Tibial nerve (tissue), 4 donors: ENCODE measurements at regions not wholly inside any gene's neighbourhood (a gene's known extent, or its start where the extent isn't known, plus 50 kb on each side); places are given as distances from the start of the nearest gene placed in this dataset.

Source experiments
- DNase-seq, 2 donors: peaks; one replicate each; pipeline ENCODE4 v3.0.0-alpha.2; 2019; ENCODE audit warnings: low spot score in 2 of 2
- H3K27ac ChIP-seq, 4 donors: fragments of 200-600 bp; sonication (generic) in 3 of 4; one replicate each; pipeline ENCODE4 v1.5.1; 2017 to 2019; ENCODE audit warnings: mild to moderate bottlenecking in 1 of 4
- H3K27me3 ChIP-seq, 2 donors: fragments of 200-600 bp; sonication (generic) in 1 of 2; one replicate each; pipeline versions ENCODE4 v1.5.1 to v1.6.0; 2017 to 2019
- H3K36me3 ChIP-seq, 3 donors: fragments of 200-600 bp; sonication (generic); one replicate each; pipeline ENCODE4 v1.5.1; 2018 to 2019
- H3K4me1 ChIP-seq, 4 donors: fragments of 200-600 bp; sonication (generic) in 3 of 4; one replicate each; pipeline ENCODE4 v1.5.1; 2017 to 2019
- H3K4me3 ChIP-seq, 4 donors: fragments of 200-600 bp; sonication (generic) in 3 of 4; one replicate each; pipeline ENCODE4 v1.5.1; 2017 to 2019; ENCODE audit warnings: mild to moderate bottlenecking in 1 of 4, moderate library complexity in 1 of 4
- H3K9me3 ChIP-seq, 4 donors: fragments of 200-600 bp; sonication (generic) in 3 of 4; one replicate each; pipeline ENCODE4 v1.5.1; 2017 to 2019
- EP300 ChIP-seq, 2 donors: sonication (generic); formaldehyde crosslinking; IDR thresholded peaks; one replicate each; pipeline ENCODE4 v1.6.1; 2017; ENCODE audit warnings: antibody characterized with exemption in 2 of 2, mild to moderate bottlenecking in 1 of 2
- POLR2A ChIP-seq, 2 donors: fragments of 450-650 bp; IDR thresholded peaks; one replicate each; pipeline ENCODE4 v1.6.1; 2017; ENCODE audit warnings: antibody characterized with exemption in 2 of 2, mild to moderate bottlenecking in 2 of 2, moderate library complexity in 2 of 2
- WGBS, 2 donors: methylation state at CpG; one replicate each; pipeline ENCODE4 v1.1.5; 2018; 5-methylcytosine and 5-hydroxymethylcytosine counted together
- TF ChIP-seq, protein P1 (sequence below), 5 experiments: fragments of 200-600 bp in 3 of 5; fragments of 450-650 bp in 2 of 5; sonication (generic) in 3 of 5; IDR thresholded peaks; one replicate each; pipeline ENCODE4 v1.5.1; 2016 to 2019; ENCODE audit warnings: antibody characterized with exemption in 5 of 5, mild to moderate bottlenecking in 3 of 5, moderate library complexity in 2 of 5

DNA sequence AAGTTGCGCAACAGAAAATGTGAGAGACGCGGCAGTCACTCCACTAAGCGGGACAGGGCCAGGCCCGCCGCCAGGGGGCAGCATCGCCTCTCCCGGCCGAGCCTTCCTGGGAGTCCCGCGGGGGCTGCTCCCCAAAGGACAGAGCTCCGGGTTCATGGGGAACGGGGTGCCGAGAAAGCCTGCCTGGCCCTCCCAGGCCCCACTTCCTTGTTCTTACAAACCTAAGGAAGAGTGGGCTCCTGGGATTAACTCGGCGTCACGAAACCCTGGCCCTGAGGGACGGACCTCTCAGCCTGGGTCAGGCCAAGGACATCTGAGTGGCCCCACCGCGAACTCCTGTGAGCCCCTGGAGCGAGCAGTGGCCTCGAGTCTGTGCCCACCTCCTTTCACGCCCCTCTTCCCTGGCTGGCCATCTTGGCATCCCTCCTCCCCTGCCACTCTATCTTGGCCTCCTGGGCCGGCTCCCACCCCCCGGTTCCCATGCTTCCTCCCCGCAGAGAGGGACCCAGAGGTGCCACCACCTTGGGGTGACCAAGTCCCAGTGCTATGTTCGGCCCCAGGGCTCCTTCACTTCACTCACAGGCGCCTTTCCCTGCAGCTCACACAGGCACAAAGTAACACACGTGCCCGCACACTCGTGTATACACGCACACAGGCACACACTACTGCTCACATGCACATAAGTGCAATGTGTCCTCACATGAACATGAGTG is 99.9 kb upstream of the FGF3 start:
- no peaks in the 10 kb centered on the region for H3K36me3 ChIP-seq
- 36 to 66% methylated on average over 16 to 32 of the region's 32 CpGs for WGBS, 2 donors
- no peak overlapping the region for H3K4me3 ChIP-seq
- H3K27me3 ChIP-seq, result no peaks in the 10 kb centered on the region
- TF ChIP-seq POLR2A (IDR thresholded peaks at IDR 0.05) (no peak), EP300 (IDR thresholded peaks at IDR 0.05) (no peak)
- TF ChIP-seq, protein P1, sequence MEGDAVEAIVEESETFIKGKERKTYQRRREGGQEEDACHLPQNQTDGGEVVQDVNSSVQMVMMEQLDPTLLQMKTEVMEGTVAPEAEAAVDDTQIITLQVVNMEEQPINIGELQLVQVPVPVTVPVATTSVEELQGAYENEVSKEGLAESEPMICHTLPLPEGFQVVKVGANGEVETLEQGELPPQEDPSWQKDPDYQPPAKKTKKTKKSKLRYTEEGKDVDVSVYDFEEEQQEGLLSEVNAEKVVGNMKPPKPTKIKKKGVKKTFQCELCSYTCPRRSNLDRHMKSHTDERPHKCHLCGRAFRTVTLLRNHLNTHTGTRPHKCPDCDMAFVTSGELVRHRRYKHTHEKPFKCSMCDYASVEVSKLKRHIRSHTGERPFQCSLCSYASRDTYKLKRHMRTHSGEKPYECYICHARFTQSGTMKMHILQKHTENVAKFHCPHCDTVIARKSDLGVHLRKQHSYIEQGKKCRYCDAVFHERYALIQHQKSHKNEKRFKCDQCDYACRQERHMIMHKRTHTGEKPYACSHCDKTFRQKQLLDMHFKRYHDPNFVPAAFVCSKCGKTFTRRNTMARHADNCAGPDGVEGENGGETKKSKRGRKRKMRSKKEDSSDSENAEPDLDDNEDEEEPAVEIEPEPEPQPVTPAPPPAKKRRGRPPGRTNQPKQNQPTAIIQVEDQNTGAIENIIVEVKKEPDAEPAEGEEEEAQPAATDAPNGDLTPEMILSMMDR (IDR thresholded peaks at IDR 0.05), result peak; percentile 54 to 90 (median 80)
- DNase-seq, result peak in 1 of 2 donors; percentile 36
- peaks cover 0 to 28% (median 9%) of the 10 kb centered on the region in 4 donors for H3K4me1 ChIP-seq
- H3K9me3 ChIP-seq, result peaks cover 0 to 9% (median 0%) of the 10 kb centered on the region in 4 donors
- H3K27ac ChIP-seq, result no peak overlapping the region

DNA sequence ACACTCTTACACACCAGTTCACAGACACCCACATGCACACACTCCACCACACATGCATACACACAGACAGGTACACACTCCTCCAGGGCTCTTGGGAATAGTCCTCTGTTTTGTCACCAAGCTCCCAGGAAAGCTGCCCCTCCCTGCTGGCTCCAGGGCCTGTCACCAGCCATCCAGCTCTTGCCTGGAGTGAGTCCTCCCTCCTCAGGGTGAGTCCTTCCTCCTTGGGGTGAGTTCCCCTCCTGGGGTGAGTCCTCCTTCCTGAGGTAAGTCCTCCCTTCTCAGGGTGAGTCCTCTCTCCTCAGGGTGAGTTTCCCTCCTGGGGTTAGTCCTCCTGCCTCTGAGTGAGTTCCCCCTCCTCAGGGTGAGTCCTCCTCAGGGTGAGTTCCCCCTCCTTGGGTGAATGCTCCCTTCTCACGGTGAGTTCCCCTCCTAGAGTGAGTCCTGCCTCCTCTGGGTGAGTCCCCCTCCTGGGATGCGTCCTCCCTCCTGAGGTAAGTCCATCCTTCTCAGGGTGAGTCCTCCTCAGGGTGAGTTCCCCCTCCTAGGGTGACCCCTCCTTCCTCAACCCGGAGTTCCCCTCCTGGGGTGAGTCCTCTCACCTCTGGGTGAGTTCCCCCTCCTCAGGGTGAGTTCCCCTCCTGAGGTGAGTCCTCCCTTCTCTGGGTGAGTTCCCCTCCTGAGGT is 100.6 kb upstream of the FGF3 start:
- DNase-seq, result peak in 1 of 2 donors; percentile 1
- WGBS, 2 donors, result 66 to 83% methylated on average over 3 of the region's 3 CpGs
- Histone ChIP-seq H3K4me3 (no peak overlapping the region), H3K27ac (no peak overlapping the region), H3K4me1 (peaks cover 0 to 25% (median 9%) of the 10 kb centered on the region in 4 donors), H3K36me3 (no peaks in the 10 kb centered on the region), H3K9me3 (peaks cover 0 to 9% (median 0%) of the 10 kb centered on the region in 4 donors), H3K27me3 (no peaks in the 10 kb centered on the region)
- no peak for TF ChIP-seq POLR2A (IDR thresholded peaks at IDR 0.05)

DNA sequence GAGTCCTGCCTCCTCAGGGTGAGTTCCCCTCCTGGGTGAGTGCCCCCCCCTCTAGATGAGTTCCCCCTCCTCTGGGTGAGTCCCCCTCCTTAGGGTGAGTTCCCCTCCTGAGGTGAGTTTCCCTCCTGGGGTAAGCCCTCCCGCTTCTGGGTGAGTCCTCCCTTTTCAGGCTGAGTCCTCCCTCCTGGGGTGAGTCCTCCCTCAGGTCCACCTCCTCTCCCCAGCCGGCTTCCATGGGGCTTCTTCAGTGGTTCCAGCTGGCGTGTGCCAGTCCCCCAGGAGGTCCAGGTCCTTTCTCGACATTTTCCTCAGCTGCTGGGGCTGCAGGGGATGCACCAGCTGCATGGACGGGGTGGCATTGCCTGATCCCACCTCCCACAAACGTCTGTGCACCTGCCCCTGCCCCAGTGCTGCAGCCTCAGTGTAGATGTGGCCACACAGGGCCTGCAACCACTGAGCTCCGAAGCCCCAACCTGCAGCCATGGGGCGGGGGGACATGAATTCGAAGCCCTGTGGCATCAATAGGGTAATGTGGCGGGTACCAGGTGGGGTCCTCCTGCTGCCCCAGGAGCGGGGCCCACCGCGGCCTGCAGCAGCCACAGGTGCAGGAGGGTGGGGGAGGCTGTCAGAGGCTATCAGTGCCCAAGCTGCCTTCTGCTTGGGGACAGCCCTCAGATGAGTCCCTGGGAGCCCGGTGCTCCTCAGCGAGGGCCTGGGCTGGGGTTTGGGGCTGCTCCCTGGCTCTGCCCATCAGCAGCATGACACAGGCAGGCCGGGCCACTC is 101.3 kb upstream of the FGF3 start:
- Histone ChIP-seq H3K27ac (no peak overlapping the region), H3K4me1 (peaks cover 0 to 17% (median 5%) of the 10 kb centered on the region in 4 donors), H3K36me3 (no peaks in the 10 kb centered on the region), H3K27me3 (no peaks in the 10 kb centered on the region), H3K9me3 (peaks cover 0 to 9% (median 0%) of the 10 kb centered on the region in 4 donors), H3K4me3 (no peak overlapping the region)
- no peak for TF ChIP-seq EP300 (IDR thresholded peaks at IDR 0.05)
- no peak for TF ChIP-seq POLR2A (IDR thresholded peaks at IDR 0.05)
- TF ChIP-seq, protein P1 (IDR thresholded peaks at IDR 0.05), result no peak
- DNase-seq, result peak in 1 of 2 donors; percentile 7
- WGBS, 2 donors, result 73 to 85% methylated on average over 10 to 15 of the region's 16 CpGs

DNA sequence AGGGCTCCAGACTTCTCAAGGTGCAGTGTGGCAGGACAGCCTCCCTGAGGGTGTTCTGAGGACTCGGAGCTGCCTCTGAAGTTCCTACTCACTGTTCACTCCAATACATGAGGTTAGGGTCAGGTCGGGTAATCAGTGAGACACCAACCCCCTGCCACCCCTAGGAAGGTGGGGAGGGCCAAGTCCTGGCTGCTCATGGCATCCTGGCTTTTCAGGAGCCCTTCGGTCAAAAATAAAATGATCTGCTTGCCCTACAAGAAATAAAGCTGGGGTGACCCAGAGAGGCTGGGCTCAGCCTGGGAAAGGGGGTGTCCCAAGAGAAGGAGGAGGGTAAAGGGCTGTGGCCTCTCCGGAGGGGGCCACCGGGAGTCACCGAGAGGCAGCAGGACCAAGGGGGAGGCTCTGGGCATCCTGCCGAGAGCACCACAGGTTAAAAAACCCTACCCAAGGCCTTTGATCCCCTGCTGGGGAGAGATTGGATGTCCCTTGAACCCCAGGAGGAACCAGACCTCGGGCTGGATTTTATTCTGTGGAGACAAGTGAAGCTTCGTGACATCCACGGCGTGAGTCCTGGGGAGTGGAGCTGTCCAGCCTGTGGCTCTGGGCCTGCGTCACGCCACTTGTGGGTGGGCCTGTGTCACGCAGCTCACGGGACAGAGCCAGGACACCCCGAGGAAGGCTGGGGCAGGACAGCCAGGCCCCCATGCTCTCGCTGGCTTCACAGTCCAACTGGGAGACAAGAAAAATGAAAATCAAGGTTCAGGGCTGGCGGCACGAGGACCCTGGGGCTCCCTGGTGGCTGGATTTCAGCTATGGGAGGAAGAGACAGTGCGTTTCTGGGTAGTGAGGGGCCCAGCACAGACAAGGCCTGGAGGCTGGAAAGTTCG is 102.2 kb upstream of the FGF3 start:
- DNase-seq, result no peak
- Histone ChIP-seq H3K36me3 (no peaks in the 10 kb centered on the region), H3K27me3 (peaks cover 0 to 4% of the 10 kb centered on the region in 2 donors), H3K27ac (no peak overlapping the region), H3K4me1 (peaks cover 0 to 10% (median under 1%) of the 10 kb centered on the region in 4 donors), H3K9me3 (peaks cover 0 to 6% (median 0%) of the 10 kb centered on the region in 4 donors), H3K4me3 (no peak overlapping the region)
- TF ChIP-seq, protein P1 (IDR thresholded peaks at IDR 0.05), result no peak
- TF ChIP-seq POLR2A (IDR thresholded peaks at IDR 0.05) (no peak), EP300 (IDR thresholded peaks at IDR 0.05) (no peak)
- 65 to 72% methylated on average over 20 to 21 of the region's 21 CpGs for WGBS, 2 donors
